Astrocyte (in vitro differentiated cells and primary cell): ENCODE measurements at regions not wholly inside any gene's neighbourhood (a gene's known extent, or its start where the extent isn't known, plus 50 kb on each side); places are given as distances from the start of the nearest gene placed in this dataset.

Experiments used
- DNase-seq: peaks from one replicate; pipeline ENCODE4 v3.0.0-alpha.2; 2010; ENCODE audit warnings: low read depth
- FAIRE-seq: peaks from 2 replicates; lab custom pipeline; 2011; peaks lifted over from hg19 to GRCh38; lab: Jason Lieb, UNC
- H2AFZ ChIP-seq: 2 replicates; pipeline ENCODE4 v1.6.0; 2012; ENCODE audit warnings: low read depth, low read length, inconsistent platforms
- H3K27ac ChIP-seq: 2 replicates; pipeline ENCODE4 v1.5.1; 2011; ENCODE audit warnings: low read depth, low read length, inconsistent platforms
- H3K27me3 ChIP-seq: 2 replicates; pipeline ENCODE4 v1.6.0; 2011; ENCODE audit warnings: low read length, inconsistent platforms; ENCODE audit not compliant: insufficient read depth
- H3K36me3 ChIP-seq: 2 replicates; pipeline ENCODE4 v1.5.1; 2011; ENCODE audit warnings: low read length, inconsistent platforms; ENCODE audit not compliant: insufficient read depth
- H3K4me1 ChIP-seq: 2 replicates; pipeline ENCODE4 v1.5.1; 2011; ENCODE audit warnings: low read length, inconsistent platforms; ENCODE audit not compliant: insufficient read depth
- H3K4me2 ChIP-seq: 2 replicates; pipeline ENCODE4 v1.6.0; 2012; ENCODE audit warnings: low read length, inconsistent platforms
- H3K4me3 ChIP-seq: 2 replicates; pipeline ENCODE4 v1.5.1; 2011; ENCODE audit warnings: low read depth, mild to moderate bottlenecking, low read length, inconsistent platforms; ENCODE audit not compliant: insufficient read depth
- H3K79me2 ChIP-seq: 2 replicates; pipeline ENCODE4 v1.6.0; 2012; ENCODE audit warnings: mild to moderate bottlenecking, low read length, inconsistent platforms; ENCODE audit not compliant: insufficient read depth
- H3K9ac ChIP-seq: 2 replicates; pipeline ENCODE4 v1.6.0; 2012; ENCODE audit warnings: mild to moderate bottlenecking, low read length, inconsistent platforms
- H3K9me3 ChIP-seq: 2 replicates; pipeline ENCODE4 v1.5.1; 2012; ENCODE audit warnings: low read depth, mild to moderate bottlenecking, low read length, inconsistent platforms; ENCODE audit not compliant: insufficient read depth
- H4K20me1 ChIP-seq: 2 replicates; pipeline ENCODE4 v1.6.0; 2012; ENCODE audit warnings: low read length, inconsistent platforms; ENCODE audit not compliant: insufficient read depth
- H3K27ac Mint-ChIP-seq: one replicate; pipeline ENCODE4 v1.8.0; 2021; ENCODE audit warnings: mild to moderate bottlenecking, mixed read lengths; ENCODE audit not compliant: unreplicated experiment
- H3K27me3 Mint-ChIP-seq: one replicate; pipeline ENCODE4 v1.8.0; 2021; ENCODE audit warnings: low read depth, mixed read lengths; ENCODE audit not compliant: unreplicated experiment
- H3K36me3 Mint-ChIP-seq: one replicate; pipeline ENCODE4 v1.8.0; 2021; ENCODE audit warnings: low read depth, mixed read lengths; ENCODE audit not compliant: unreplicated experiment
- H3K4me1 Mint-ChIP-seq: one replicate; pipeline ENCODE4 v1.8.0; 2021; ENCODE audit warnings: low read depth, mixed read lengths; ENCODE audit not compliant: unreplicated experiment
- H3K4me3 Mint-ChIP-seq: one replicate; pipeline ENCODE4 v1.8.0; 2021; ENCODE audit warnings: mild to moderate bottlenecking, moderate library complexity, mixed read lengths; ENCODE audit not compliant: unreplicated experiment
- H3K9me3 Mint-ChIP-seq: one replicate; pipeline ENCODE4 v1.8.0; 2021; ENCODE audit warnings: mild to moderate bottlenecking, mixed read lengths; ENCODE audit not compliant: unreplicated experiment
- EZH2 ChIP-seq: IDR thresholded peaks from 2 replicates; pipeline ENCODE4 v1.6.1; 2012; ENCODE audit warnings: mild to moderate bottlenecking, low read length, inconsistent platforms; ENCODE audit not compliant: insufficient read depth
- TF ChIP-seq, protein P1 (sequence below): IDR thresholded peaks from 2 replicates; pipeline ENCODE4 v1.5.1; 2011; ENCODE audit warnings: low read depth, mild to moderate bottlenecking, inconsistent platforms, low read length, moderate library complexity; ENCODE audit not compliant: insufficient read depth

DNA sequence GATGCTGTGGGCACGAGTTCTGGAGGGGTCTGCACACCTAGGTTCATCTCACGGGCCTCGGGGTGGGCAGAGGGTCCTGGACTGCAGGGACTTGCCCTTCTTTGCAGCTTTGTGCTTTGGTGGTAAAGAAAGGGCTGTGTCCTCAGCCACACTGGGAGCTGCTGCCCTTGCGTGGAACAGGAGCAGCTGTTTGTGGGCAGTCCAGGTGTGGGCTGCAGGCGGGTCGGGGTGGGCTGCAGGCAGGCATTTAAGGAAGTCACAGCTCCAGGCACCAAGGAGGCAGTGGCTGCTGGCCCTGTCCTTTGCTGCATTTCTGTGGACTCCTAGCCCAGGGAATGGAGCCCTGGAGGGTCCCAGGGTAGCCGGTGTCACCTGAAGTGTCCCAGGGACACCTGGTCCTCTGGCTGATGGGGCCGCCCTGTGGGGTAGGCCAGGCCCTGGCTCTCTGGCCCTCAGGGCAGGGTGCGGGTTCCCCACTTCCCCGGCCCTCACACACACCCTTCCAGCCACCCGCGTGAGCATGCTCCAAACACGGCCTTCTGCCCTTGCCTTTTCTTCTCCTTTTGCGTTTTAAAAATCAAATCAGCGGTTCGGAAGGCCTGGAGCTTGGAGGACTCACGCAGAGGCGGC, 1240.3 kb downstream of the BRD1 start:
- peaks cover 27% of the 10 kb centered on the region for H4K20me1 ChIP-seq
- Mint-ChIP-seq H3K9me3 (no peaks in the 10 kb centered on the region), H3K27ac (no peak overlapping the region), H3K27me3 (peaks cover 7% of the 10 kb centered on the region), H3K4me3 (no peak overlapping the region), H3K4me1 (no peaks in the 10 kb centered on the region), H3K36me3 (no peaks in the 10 kb centered on the region)
- no peak for TF ChIP-seq EZH2
- TF ChIP-seq, protein P1, sequence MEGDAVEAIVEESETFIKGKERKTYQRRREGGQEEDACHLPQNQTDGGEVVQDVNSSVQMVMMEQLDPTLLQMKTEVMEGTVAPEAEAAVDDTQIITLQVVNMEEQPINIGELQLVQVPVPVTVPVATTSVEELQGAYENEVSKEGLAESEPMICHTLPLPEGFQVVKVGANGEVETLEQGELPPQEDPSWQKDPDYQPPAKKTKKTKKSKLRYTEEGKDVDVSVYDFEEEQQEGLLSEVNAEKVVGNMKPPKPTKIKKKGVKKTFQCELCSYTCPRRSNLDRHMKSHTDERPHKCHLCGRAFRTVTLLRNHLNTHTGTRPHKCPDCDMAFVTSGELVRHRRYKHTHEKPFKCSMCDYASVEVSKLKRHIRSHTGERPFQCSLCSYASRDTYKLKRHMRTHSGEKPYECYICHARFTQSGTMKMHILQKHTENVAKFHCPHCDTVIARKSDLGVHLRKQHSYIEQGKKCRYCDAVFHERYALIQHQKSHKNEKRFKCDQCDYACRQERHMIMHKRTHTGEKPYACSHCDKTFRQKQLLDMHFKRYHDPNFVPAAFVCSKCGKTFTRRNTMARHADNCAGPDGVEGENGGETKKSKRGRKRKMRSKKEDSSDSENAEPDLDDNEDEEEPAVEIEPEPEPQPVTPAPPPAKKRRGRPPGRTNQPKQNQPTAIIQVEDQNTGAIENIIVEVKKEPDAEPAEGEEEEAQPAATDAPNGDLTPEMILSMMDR, result no peak
- DNase-seq (no peak), FAIRE-seq (no peak)
- H2AFZ ChIP-seq, result no peak overlapping the region
- no peaks in the 10 kb centered on the region for H3K4me1 ChIP-seq
- H3K27me3 ChIP-seq, result no peaks in the 10 kb centered on the region
- H3K9me3 ChIP-seq, result no peaks in the 10 kb centered on the region
- no peaks in the 10 kb centered on the region for H3K36me3 ChIP-seq
- no peaks in the 10 kb centered on the region for H3K79me2 ChIP-seq
- H3K4me3 ChIP-seq, result no peak overlapping the region
- no peak overlapping the region for H3K4me2 ChIP-seq
- no peak overlapping the region for H3K27ac ChIP-seq
- H3K9ac ChIP-seq, result no peak overlapping the region

DNA sequence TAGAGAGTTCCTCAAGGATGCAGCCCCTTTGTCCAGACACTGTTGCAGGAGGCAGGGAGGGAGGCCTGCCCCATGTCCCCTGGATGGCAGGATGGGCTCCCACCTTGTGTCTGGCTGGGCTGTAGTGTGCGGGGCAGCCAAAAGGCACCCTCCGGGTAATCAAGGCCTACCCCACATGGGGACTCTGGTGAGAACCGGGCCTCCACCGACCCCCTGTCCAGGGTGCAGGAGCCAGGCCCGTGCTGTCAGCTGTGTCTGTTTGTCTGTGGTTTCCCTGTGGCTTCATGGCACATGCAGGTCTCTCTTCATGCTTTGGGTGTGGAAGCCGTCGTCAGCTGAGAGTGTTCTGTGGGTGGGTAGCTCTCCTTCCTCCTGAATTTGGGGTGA, 1240.9 kb downstream of the BRD1 start:
- Histone ChIP-seq H3K36me3 (no peaks in the 10 kb centered on the region), H3K27me3 (no peaks in the 10 kb centered on the region), H3K4me1 (no peaks in the 10 kb centered on the region), H3K9ac (no peak overlapping the region), H3K4me2 (no peak overlapping the region), H3K27ac (no peak overlapping the region), H3K79me2 (no peaks in the 10 kb centered on the region), H3K9me3 (no peaks in the 10 kb centered on the region), H4K20me1 (peaks cover 33% of the 10 kb centered on the region), H2AFZ (no peak overlapping the region), H3K4me3 (no peak overlapping the region)
- FAIRE-seq, result no peak
- no peak overlapping the region for H3K27ac Mint-ChIP-seq
- peaks cover 7% of the 10 kb centered on the region for H3K27me3 Mint-ChIP-seq
- no peaks in the 10 kb centered on the region for H3K9me3 Mint-ChIP-seq
- no peak for DNase-seq
- TF ChIP-seq, protein P1, result no peak
- H3K4me3 Mint-ChIP-seq, result no peak overlapping the region
- H3K36me3 Mint-ChIP-seq, result no peaks in the 10 kb centered on the region
- H3K4me1 Mint-ChIP-seq, result no peaks in the 10 kb centered on the region

GRCh38 chr22:48585916-48586798, 1241.5 kb downstream of the BRD1 start:
- FAIRE-seq (no peak), DNase-seq (no peak)
- Histone ChIP-seq H3K27ac (no peak overlapping the region), H3K9me3 (no peaks in the 10 kb centered on the region), H2AFZ (no peak overlapping the region), H3K4me1 (no peaks in the 10 kb centered on the region), H3K36me3 (no peaks in the 10 kb centered on the region), H3K4me2 (no peak overlapping the region), H4K20me1 (peaks cover 39% of the 10 kb centered on the region), H3K79me2 (no peaks in the 10 kb centered on the region), H3K4me3 (no peak overlapping the region), H3K27me3 (no peaks in the 10 kb centered on the region), H3K9ac (no peak overlapping the region)
- H3K27ac Mint-ChIP-seq, result no peak overlapping the region
- no peaks in the 10 kb centered on the region for H3K36me3 Mint-ChIP-seq
- H3K27me3 Mint-ChIP-seq, result peaks cover 7% of the 10 kb centered on the region
- TF ChIP-seq, protein P1, result no peak
- no peak for TF ChIP-seq EZH2
- H3K9me3 Mint-ChIP-seq, result no peaks in the 10 kb centered on the region
- H3K4me1 Mint-ChIP-seq, result no peaks in the 10 kb centered on the region
- H3K4me3 Mint-ChIP-seq, result no peak overlapping the region
